Fibroblast of upper back skin (primary cell): ENCODE measurements at regions not wholly inside any gene's neighbourhood (a gene's known extent, or its start where the extent isn't known, plus 50 kb on each side); places are given as distances from the start of the nearest gene placed in this dataset.
"Not testable (repeated sequence)": the region's sequence is repeated elsewhere in the genome, so short reads cannot be mapped to it uniquely, and the experiment has no call there.

Experiments
- DNase-seq: peaks from one replicate; pipeline ENCODE4 v3.0.0-alpha.2; 2013

DNA sequence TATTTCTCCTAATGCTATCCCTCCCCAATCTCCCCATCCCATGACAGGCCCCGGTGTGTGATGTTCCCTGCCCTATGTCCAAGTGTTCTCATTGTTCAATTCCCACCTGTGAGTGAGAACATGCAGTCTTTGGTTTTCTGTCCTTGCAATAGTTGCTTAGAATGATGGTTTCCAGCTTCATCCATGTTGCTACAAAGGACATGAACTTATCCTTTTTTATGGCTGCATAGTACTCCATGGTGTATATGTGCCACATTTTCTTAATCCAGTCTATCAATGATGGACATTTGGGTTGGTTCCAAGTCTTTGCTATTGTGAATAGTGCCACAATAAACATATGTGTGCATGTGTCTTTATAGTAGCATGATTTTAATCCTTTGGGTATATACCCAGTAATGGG, 51.3 kb upstream of the RIOK2 start:
- not testable (repeated sequence) for DNase-seq

DNA sequence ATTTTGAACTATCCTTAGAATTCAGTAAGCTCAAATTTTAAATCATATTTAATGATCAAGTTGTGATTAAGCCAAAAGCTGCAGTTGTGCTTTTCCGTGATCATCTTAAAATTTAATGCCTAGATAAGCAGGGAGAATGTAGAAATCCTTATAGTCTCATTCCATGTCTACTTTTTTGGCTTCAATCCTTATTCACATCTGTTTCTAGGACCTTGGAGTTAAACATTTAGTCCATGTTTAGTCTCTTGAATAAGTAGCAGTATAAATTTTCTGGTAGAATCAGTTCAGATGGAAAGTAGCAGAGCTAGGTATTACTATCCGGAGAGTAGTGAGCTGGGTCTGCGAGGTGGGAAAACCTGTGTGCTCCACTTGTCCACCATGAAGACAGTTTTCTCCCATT, 59.3 kb upstream of the RIOK2 start:
- no peak for DNase-seq

DNA sequence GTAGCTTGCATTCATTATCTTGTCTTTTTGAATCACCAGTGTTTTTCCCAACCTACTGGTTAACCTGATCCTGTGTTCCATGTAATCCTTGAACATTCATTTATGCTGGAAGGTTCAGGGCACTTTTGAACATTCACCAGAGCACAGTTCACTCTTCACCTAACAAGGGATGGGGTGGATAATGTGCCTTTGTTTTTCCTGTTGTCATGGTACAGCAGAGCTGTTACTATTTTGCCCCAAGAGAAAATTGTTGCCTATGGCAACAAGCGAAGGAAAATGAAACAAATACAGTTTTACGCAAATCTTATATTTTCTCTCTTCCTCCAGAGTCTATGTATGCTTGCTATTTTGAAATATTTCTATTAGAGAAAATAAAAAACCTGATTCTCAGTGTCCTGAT, 60.3 kb upstream of the RIOK2 start:
- no peak for DNase-seq

DNA sequence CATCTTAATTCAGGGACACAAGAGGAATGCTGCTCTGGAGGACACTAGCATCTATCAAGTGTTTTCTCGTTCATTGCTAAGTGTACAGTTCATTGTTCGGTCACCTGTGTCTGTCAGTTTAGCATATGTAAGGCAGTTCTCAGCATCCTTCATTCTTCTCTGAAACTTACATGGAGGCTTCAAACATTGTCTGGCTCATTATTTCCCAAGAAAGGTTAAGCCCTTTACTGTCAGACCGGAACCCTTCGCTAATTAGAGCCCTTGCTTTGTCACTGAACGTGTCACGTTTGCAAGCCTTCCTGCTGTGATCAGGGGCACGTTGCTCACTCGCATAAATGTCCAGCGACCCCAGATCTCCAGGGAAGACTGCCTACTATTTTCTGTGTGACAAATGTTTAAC, 62.3 kb upstream of the RIOK2 start:
- DNase-seq: no peak

DNA sequence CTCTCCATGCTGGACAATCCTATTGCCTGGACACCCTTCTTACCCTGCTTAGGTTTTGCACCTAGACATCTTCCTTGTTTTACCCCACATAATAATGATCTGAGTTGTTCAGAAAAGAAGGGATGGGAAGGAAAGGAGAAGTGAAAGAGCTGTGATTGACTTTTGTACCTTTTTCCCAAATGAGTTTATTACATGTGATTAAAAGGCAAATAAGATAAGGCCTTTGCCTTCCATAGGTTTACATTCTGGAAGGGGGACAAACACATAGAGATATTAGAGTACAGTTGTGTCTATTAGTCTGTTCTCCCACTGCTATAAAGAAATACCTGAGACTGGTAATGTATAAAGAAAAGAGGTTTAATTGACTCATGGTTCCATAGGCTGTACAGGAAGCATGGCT, 67.1 kb upstream of the RIOK2 start:
- DNase-seq: no peak

DNA sequence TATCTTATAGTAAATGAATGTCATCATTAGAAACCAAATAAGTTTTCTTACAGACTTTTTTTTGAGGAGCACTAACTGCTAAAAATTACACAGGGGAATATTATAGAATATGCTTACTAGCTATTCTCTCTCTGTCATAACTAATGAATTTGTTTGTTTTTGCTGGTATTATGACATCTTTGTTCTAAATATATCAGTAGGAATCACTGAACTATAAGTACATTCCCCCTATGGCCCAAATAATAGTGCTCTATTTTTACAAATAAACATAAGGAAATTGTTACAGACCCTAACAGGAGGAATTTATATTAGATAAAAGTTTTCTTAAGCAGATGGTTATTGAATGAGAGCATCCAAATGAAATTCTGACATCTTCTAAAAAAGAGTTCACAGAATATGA, 83.0 kb upstream of the RIOK2 start:
- DNase-seq: no peak

DNA sequence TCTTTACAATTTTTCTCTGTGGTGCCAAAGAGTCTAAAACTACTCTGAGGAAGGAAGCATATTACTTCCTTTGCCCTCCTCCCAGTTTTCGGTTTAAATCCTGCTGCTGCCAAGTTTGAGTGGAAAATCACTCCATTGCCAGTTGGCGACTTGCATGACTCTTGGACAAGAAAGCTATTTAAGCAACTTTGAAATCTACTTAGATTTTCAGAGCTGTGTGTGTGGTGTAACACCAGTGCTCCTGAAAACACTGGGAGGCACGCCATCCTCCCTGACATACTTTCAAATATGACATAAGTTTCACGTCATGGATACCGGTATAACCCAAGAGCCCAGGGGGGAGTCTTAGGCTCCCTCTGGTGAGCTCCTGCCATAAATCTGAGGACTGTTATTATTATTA, 83.5 kb upstream of the RIOK2 start:
- DNase-seq: peak; percentile 17

DNA sequence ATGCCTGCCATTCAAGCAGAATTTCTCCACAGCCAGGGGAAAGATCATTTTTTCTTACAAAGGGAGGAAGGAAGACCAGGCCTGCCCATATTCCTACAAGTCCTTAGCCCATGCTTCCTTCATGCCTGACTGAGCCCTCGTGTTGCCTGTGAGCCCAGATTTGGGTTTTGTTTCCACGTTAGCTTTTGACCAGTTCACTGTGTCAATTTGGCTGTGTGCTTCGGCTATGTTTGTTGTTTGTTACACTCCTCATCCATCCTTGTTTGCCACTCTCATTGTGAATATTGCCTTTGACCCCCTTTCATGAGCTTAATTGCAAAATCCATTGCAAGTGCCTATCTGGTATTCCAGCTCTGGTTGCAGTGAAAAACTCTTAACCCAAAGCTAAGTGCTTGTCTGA, 84.7 kb upstream of the RIOK2 start:
- no peak for DNase-seq

DNA sequence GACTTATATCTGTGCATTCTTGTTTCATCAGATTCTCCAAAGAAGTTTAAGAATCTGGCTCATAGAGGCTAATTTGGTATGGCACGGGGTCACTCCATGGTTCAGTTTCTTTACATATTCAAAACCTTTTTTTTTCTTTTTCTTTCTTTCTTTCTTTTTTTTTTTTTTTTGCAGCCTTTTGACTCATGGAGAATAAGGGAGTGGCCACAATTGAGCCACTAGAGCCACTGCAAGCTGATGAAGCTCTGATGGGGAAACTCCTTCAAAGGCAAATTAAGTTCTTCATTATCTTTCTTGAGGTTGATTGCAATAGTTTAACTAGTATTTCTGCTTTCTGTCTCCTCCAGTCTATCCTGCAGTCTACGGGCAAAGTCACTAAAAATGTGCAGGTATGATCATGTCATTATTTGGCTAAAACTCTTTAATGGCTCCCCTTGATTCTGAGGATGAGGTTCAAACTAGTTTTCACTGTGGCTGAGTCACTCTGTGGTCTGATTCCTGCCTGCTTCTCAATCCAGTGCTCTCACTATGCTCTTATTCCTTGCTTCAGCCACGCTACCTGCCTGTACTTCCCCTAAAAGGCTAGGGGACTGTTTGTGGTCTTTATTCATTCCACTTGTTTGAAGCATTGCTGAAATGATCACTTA, 93.5 kb upstream of the RIOK2 start:
- no peak for DNase-seq

DNA sequence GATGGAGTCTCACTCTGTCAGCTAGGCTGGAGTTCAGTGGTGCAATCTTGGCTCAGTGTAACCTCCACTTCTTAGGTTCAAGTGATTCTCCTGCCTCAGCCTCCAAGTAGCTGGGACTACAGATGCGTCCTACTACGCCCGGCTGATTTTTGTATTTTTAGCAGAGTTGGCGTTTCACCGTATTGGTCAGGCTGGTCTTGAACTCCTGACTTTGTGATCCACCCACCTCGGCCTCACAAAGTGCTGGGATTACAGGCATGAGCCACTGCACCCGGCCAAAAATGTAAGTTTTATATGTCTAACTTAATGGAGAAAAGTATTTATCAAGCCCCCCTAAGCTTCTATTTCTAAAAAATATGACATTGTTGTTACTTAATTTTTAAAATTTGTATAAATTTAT, 98.2 kb upstream of the RIOK2 start:
- DNase-seq: no peak

DNA sequence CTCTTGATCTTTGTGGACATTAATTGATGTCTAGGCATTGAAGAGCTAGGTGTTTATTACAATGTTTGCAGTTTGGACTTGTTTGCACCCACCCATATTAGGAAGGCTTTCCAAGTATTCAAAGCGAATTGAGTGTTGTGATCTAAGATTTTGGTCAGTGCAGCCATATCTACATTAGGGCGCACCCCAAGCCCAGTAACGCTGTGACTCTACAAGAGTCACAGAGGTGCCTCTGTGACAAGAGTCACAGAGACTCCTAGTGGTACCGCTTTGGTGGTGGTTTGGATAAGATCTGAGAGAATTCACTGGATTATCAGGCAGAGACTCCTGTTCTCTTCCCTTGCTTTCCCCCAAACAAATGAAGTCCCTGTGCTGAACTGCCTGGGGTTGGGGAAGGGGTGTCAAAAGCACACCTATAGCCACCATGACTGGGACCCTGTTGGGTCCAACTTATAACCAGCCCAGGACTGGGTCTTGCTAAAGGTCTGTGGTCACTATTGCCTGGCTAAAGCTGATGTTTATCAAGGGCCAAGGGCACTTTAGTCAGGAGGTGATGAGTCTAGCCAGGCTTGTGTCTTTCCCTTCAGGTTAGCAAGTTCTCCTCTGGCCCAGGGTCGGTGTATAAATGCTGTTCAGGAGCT, 114.1 kb upstream of the RIOK2 start:
- peak; percentile 23 for DNase-seq

DNA sequence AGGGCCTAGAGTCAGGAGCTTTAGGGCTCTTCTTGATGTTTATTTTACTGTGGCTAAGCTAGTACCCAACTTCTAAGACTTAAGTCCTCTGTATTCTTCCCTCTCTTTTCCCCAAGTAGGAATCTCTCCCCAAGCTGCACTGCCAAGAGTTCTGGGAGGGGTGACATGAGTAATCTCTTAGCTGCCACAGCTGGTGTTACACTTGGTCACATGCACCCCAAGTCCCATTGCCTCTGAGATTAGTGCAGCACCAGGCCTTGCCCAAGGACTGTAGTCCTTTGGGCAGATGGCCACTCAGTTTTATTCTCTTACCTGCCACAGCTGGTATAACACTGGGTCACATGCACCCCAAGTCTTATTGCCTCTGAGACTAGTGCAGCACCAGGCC, 114.7 kb upstream of the RIOK2 start:
- no peak for DNase-seq

DNA sequence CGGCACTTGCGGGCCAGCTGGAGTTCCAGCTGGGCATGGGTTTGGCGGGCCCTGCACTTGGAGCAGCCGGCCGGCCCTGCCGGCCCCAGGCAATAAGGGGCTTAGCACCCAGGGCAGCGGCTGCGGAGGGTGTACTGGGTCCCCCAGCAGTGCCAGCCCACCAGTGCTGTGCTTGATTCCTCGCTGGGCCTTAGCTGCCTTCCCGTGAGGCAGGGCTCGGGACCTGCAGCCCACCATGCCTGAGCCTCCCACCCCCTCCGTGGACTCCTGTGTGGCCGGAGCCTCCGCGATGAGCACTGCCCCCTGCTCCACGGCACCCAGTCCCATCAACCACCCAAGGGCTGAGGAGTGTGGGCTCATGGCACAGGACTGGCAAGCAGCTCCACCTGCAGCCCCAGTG, 118.1 kb upstream of the RIOK2 start:
- DNase-seq: not testable (repeated sequence)

DNA sequence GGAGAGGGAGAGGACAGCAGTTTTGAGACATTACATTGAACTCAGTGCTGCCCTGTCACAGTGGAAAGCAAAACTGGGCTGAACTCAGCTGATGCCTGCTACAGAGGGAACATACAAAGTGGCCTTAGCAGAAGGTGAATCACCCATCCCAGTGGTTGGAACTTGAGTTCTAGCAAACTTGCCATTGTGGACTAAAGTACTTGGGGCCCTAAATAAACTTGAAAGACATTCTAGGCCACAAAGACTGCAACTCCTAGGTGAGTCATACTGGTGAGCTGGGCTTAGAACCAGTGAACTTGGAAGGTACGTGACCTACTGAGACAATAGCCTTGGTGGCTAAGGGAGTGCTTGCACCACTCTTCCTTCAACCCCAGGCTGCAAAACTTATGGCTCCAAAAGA, 155.7 kb upstream of the RIOK2 start:
- DNase-seq: no peak

DNA sequence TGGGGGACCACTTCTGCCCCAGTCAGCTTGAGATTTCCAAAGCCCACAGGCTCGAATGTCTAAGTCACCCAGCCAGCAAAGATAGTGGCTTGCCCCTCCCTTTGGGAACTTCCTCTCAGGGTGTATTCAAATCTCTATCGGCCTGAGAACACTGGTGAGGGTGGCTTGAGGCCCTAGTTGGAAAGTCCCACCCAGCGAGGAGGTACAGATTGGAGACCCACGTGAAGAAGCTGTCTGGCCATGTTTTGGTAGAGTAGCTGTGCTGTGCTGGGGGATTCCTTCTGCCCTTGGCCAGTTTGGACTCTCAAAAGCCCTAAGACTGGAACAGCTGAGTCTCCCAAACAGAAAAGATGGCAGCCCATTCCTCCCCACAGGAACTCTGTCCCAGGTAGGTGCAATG, 172.7 kb upstream of the RIOK2 start:
- DNase-seq: no peak

DNA sequence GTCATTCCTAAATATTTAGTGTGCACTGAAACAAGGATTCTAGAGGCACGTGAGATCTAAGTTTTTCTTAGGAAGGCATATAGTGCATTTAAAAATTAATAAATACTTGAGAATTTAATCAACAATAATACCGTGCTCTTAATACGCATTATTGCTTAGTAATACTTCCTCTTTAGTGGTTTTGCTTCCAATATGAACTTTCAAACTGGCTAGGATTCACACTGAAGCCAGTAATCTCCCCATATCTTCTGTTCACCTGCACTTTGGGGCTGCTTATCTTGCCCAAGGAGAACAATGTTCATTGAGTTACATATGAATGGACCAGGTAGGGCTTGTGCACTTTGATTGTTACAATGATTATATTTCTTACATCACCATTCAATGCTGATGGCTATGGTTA, 180.5 kb upstream of the RIOK2 start:
- no peak for DNase-seq

DNA sequence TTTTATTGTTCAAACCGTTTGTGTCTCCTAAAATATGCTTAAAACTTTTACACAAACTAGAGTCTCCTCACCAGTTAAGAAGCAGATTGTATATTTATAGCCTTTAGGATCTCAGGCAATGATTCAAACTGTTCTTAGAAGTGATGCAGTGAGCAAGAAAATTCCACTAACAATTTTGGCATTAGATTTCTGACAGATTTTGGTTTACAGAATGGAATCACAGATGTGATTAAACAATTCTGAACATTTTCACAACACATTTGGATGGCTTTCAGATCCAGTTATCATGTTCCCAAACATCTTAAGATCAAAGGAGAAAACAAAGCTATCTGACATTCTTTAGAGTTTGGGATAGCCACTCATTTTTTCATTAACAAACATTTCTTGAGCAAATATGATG, 181.7 kb upstream of the RIOK2 start:
- no peak for DNase-seq

DNA sequence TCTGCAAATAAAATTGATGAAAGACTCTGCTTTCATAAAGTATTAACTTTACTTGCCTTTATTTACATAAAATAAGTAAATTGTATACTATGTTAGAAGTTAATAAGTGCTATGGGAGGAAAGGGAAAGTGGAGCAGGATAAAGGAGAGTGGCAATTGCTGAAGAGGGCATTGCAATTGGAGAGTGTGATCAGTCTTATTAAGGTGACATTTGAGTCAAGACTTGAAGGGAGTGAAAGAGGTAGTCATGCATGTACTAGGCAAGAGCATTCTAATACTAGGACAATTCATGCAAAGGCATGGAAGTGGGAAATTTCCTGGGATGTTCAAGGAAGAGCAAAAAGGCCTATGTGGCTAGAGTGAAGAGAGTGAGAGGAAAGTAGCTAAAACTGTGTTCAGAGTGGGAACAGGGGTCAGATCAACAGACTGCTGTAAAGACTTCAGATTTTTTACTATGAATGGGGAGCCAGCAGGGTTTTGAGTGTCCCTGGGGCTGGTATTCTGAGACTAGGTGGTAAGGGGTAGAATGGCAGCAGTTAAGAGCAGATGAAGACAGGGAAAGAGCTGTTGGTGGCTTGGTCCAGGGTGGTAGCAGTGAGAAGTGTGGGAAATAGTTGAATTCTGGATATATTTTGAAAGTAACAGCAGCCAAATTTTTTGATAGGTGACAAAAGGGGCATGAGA, 182.3 kb upstream of the RIOK2 start:
- DNase-seq: no peak

DNA sequence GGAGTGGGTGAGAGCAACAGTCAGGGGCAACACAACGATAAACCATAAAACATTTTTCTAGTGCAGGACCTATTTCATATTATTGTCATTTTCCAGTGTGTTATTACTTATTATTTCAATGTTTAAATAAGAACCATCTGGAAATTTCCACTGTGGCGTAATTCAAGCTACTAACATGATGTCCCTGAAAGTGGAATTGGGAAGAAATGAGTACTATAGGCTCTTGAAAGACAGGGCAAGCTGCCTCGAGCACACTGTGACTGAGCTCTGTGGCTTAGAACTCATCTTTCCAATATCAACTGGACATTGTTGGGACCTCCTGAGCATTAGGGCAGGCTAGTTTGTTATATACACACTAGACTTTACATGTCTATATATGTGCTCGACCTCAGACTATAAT, 182.9 kb upstream of the RIOK2 start:
- DNase-seq: no peak

DNA sequence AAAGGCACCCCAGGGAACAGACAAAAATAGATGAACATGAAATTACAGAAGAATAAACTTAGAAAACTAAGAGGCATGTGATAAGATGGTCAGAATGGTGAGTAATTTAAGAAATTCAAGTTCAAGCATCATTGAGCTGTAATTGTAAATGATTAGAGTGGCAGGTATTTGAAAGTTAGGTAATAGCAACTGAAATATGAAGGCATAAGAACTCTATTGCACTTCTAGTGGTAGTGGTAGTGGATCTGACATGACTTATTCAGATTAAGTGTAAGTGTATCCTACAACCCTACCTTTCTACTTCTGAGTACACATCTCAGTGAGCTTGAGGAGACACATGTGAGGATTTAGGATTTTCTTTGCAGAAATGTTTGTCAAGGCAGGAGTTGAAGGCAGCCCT, 192.9 kb upstream of the RIOK2 start:
- no peak for DNase-seq

DNA sequence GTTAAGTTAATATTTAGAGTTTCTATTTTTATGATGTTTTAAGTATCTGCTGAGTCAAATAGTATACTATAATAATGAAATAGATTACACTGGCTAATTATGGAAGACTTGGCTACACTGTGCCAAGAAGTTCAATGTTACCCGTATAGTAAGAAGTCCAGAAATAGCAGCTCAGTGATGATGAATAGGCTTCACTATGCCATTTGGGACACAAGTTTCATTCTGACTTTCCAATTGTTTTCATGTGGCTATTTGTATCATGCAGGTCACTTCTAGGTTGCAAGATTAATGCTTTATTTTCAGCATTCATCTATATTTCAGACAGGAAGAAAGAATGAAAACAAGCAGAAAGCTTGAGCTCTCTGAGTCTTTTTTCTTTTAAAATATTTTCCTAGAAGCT, 194.5 kb upstream of the RIOK2 start:
- no peak for DNase-seq

DNA sequence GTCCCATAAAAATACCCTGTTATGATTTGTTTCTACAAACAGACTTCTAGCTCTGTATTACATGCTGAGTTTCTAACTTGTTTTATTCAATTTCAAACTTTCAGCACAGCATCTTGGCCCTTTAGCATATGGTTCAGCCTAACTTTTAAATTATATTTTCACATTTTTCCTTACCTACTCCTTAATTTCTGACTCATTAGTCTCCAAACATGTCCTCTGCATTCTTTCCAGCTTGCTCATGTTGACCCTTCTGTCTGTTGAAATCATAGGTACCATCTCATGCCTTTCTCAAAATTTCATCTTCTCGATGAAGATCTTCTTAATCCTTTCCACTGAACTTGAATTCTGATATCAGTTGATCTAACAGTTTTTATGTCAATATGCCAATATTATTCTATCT, 200.9 kb upstream of the RIOK2 start:
- peak; percentile 35 for DNase-seq

DNA sequence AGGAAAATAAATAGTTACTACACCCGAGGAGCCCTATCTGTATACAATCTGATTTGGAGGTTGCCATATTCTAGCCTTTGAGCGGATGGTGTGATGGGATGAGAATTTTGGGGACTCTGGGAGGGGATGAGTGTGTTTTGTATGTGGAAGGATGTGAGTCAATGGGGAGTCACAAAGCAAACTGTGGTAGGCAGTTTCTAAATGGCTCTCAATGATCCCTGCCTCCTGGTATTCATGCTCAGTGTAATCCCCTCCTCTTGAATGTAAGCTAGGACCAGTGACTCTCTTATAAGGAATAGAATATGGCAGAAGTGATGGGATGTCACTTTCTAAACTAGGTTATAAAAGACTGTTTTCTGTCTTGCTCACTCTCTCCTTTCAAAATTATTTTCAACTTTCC, 205.7 kb upstream of the RIOK2 start:
- no peak for DNase-seq

DNA sequence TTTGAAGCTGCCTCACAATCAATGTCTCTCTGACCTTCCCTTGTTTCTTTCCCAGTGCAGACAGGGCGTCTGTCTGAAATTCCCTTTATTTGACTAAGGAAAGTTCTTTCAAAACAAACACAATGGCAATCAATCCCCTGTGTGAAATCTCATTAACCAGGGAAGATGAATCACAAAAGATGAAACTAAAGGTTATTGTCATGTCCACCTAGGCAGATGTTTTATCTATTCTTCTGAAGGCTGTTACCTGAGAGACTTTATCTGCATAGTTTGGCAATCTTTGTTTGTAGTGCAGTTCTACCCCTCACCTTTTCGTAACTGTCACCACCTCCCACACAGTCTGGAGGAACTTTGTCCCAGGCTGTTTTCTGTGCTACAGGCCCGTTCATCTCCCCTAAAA, 217.5 kb upstream of the RIOK2 start:
- no peak for DNase-seq

DNA sequence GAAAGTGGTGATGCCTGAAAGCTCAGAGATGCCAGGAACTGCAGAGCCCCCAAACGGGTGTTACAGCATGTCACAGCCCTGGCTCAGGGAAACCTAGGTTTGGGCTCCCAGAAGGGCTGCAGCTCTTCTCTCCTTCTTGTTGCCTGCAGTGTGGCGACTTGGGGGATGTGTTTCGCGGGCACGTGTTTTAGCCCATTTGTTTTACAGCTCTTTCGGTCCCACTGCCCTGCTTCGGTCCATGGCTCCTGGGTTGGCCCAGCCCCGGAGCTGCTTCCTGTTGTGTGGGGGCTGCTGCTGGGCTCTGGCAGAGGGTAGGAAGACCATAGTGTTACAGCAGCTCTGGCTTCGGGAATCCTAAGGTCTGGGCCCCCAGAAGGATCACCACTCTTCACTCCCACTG, 222.9 kb upstream of the RIOK2 start:
- DNase-seq: no peak
